ENCODE measurements at regions not wholly inside any gene's neighbourhood (a gene's known extent, or its start where the extent isn't known, plus 50 kb on each side); places are given as distances from the start of the nearest gene placed in this dataset.
A peak's percentile ranks its signal among the peaks of the same experiment; 100 is the strongest.

DNA sequence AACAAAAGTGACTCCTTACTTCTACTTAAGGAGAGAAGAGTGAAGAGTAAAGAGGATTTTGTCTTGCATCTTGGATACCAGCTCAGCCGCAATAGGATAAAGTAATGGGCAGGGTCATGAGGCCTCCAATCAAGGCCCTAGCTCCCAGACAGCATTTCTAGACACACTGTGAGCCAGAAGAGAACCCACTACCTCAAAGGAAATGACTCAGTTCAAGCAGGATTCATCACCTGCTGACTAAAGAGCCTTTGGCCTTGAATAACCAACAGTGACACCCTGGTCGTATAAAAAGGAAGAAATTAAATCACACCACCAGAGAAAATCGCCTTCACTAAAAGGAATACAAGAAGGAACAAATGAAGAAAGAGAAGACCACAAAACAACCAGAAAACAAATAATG is 416.1 kb downstream of the PCDH18 start:
- TF ChIP-seq, protein P1, sequence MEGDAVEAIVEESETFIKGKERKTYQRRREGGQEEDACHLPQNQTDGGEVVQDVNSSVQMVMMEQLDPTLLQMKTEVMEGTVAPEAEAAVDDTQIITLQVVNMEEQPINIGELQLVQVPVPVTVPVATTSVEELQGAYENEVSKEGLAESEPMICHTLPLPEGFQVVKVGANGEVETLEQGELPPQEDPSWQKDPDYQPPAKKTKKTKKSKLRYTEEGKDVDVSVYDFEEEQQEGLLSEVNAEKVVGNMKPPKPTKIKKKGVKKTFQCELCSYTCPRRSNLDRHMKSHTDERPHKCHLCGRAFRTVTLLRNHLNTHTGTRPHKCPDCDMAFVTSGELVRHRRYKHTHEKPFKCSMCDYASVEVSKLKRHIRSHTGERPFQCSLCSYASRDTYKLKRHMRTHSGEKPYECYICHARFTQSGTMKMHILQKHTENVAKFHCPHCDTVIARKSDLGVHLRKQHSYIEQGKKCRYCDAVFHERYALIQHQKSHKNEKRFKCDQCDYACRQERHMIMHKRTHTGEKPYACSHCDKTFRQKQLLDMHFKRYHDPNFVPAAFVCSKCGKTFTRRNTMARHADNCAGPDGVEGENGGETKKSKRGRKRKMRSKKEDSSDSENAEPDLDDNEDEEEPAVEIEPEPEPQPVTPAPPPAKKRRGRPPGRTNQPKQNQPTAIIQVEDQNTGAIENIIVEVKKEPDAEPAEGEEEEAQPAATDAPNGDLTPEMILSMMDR (IDR thresholded peaks at IDR 0.05; ENCODE audit: insufficient read depth, low read length): no peak

DNA sequence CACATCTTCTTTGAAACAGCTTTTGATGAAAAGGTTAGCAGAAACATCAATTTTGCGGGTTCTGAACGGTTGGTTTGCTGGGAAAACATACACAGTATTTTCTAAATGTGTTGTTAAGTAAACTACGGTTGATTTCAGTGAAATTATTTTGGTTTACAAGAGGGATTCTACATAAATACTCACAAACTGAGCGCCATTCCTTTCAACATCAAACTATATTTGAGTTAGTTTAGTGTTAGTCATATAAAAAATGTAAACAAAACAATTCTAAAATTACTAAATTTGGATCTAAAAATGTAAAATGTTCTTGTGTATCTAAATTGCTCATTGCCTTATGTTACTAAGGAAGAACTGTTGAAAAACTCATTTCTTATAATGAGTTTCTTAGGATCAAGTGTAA is 425.6 kb downstream of the PCDH18 start:
- no peak for DNase-seq (ENCODE audit: low read depth)
- no peak overlapping the region for H3K4me3 ChIP-seq (ENCODE audit: low read depth, low read length)
- TF ChIP-seq, protein P1 (IDR thresholded peaks at IDR 0.05; ENCODE audit: insufficient read depth, low read length): no peak

More for the DNA sequence above, 416.1 kb downstream of the PCDH18 start:
- no peak overlapping the region for H3K4me3 ChIP-seq (ENCODE audit: low read depth, low read length)
- DNase-seq (ENCODE audit: low read depth): no peak

DNA sequence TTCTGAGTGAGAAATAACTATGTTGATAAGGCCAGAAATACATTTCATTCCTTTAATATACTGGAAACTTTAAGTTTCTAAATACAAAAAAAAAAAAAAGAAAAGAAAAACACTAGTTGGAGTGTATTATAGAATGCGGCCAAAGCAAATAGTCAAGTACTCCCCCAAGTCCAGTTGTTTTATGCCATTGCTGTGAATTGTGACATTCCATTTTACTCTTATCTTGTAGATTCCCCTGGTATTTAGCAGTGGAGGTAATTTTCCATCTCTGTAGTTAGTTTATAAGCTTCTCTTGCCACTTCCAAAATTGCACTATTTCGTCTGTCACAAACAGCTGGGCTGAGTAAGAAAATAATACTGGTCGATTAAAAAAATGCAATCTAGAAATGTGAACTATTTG is 426.0 kb downstream of the PCDH18 start:
- TF ChIP-seq, protein P1 (IDR thresholded peaks at IDR 0.05; ENCODE audit: insufficient read depth, low read length): no peak
- peak; percentile 25 for DNase-seq (ENCODE audit: low read depth)
- no peak overlapping the region for H3K4me3 ChIP-seq (ENCODE audit: low read depth, low read length)

DNA sequence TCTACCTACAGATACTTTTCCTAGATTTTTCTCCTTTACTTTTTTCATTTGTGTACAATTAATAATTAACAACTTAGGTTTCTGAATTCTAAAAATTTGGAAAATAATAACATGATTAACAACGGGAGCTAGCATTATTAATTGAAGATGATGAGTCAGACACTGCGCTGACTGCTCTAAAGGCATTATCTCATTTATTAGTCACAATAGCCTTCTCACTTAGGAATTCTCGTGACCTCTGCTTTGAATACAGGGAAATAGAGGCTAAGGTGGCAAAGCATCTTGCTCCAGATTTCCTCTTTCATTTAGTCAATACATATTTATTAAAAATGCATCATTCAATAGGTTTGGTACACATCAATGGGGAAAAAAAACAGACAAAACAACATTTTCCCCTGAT is 441.3 kb downstream of the PCDH18 start:
- DNase-seq (ENCODE audit: low read depth): no peak
- TF ChIP-seq, protein P1 (IDR thresholded peaks at IDR 0.05; ENCODE audit: insufficient read depth, low read length): no peak
- no peak overlapping the region for H3K4me3 ChIP-seq (ENCODE audit: low read depth, low read length)

DNA sequence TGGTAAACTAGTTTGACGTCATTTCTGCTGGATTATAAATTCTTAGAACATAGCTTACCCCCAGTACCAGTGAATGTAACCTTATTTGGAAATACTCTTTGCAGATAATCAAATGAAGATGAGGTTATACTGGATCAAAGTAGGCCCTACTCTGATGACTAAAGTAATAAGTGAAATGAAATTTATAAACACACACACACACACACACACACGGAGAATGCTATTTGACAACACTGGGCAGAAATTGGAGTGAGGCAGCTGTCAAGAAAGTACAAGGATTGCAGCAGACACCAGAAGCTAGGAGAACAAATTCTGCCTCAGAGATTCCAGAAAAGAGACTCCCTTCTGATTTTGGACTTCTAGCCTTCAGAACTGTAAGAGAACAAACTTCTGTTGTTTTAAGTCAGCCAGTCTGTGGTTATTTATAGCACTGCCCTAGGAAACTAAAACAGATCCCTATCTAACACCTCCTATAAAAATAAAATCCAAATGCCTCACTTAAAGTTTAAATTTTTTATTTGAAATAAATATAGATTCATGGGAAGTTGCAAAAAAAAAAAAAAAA is 448.6 kb downstream of the PCDH18 start:
- TF ChIP-seq, protein P1 (IDR thresholded peaks at IDR 0.05; ENCODE audit: insufficient read depth, low read length): no peak
- H3K4me3 ChIP-seq (ENCODE audit: low read depth, low read length): no peak overlapping the region
- peak; percentile 2 for DNase-seq (ENCODE audit: low read depth)

DNA sequence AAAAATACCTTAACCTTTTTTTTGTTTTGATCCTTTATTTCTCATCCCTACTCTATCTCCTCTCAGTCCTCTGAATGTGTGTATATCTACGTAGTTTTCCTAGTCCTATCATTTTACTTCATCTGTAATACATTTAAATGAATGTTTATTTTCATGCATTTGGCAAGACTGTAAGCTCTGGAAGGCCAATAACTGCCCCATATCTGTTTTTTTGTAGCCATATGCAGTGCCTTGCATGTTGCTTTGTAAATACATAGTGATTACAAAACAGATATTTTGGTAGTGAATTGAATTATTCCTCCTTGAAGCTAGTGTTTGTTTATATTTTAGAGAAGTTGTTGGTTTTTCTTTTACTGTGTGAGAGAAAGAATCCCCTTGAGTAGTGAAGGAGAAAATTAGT is 450.2 kb downstream of the PCDH18 start:
- no peak overlapping the region for H3K4me3 ChIP-seq (ENCODE audit: low read depth, low read length)
- no peak for DNase-seq (ENCODE audit: low read depth)
- TF ChIP-seq, protein P1 (IDR thresholded peaks at IDR 0.05; ENCODE audit: insufficient read depth, low read length): no peak

DNA sequence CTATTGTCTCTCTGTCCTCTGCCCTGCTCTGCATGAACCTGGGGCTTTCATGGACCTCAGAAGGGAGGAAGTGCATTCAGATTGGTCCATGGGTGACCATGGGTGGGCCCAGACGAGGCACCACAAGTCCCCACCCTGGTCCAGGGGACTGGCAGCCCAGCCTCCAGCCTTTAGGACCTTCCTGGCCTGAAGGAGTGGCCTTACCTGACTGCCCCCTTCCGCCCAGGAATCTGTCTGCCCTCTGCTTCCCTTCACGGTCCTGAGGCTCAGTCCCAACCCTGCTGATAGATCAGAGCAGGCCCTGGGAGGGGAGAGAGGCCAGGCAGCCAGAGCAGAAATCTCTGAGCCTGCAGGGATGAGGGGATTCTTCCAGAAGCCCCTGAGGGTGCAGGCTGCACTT is 455.4 kb downstream of the PCDH18 start:
- DNase-seq (ENCODE audit: low read depth): no peak
- TF ChIP-seq, protein P1 (IDR thresholded peaks at IDR 0.05; ENCODE audit: insufficient read depth, low read length): no peak
- no peak overlapping the region for H3K4me3 ChIP-seq (ENCODE audit: low read depth, low read length)

All from fibroblast of the aortic adventitia (primary cell).